GM12892 (cell line): ENCODE measurements at regions not wholly inside any gene's neighbourhood (a gene's known extent, or its start where the extent isn't known, plus 50 kb on each side); places are given as distances from the start of the nearest gene placed in this dataset.

Source experiments
- DNase-seq: peaks from one replicate; pipeline ENCODE4 v3.0.0; 2011; ENCODE audit not compliant: insufficient read length
- FAIRE-seq: peaks from 2 replicates; lab custom pipeline; 2011; peaks lifted over from hg19 to GRCh38; lab: Jason Lieb, UNC
- POLR2A ChIP-seq: IDR thresholded peaks from 2 replicates; pipeline ENCODE4 v1.6.1; 2011; ENCODE audit warnings: low read depth, low read length, control low read depth
- POLR2AphosphoS5 ChIP-seq: IDR thresholded peaks from 2 replicates; pipeline ENCODE4 v1.6.1; 2011; ENCODE audit warnings: low read depth, low read length, control low read depth
- TAF1 ChIP-seq: IDR thresholded peaks from 2 replicates; pipeline ENCODE4 v1.6.1; 2011; ENCODE audit warnings: low read depth, mild to moderate bottlenecking, control low read depth, low read length, borderline replicate concordance

GRCh38 chr4:66849596-66849995 lies 695.7 kb downstream of the CENPC start:
- TF ChIP-seq POLR2AphosphoS5, result no peak
- no peak for TF ChIP-seq POLR2A
- TF ChIP-seq TAF1, result no peak
- DNase-seq, result no peak
- FAIRE-seq, result no peak

- FAIRE-seq, result no peak
- no peak for TF ChIP-seq POLR2A
- TF ChIP-seq POLR2AphosphoS5, result no peak
- TF ChIP-seq TAF1, result no peak
- DNase-seq, result no peak
These were observed 702.6 kb downstream of the CENPC start for GRCh38 chr4:66842724-66843088.

- TF ChIP-seq POLR2A (no peak), TAF1 (no peak), POLR2AphosphoS5 (no peak)
- FAIRE-seq, result no peak
- no peak for DNase-seq
These were observed 703.1 kb downstream of the CENPC start for GRCh38 chr4:66842026-66842723.

GRCh38 chr4:66840178-66840577 lies 705.1 kb downstream of the CENPC start:
- TF ChIP-seq POLR2AphosphoS5, result no peak
- no peak for TF ChIP-seq POLR2A
- no peak for TF ChIP-seq TAF1
- no peak for FAIRE-seq
- DNase-seq, result no peak

- TF ChIP-seq POLR2A, result no peak
- TF ChIP-seq TAF1, result no peak
- no peak for TF ChIP-seq POLR2AphosphoS5
- no peak for DNase-seq
- no peak for FAIRE-seq
These were observed 707.9 kb downstream of the CENPC start for GRCh38 chr4:66837279-66837922.

- TF ChIP-seq POLR2AphosphoS5, result no peak
- TF ChIP-seq TAF1, result no peak
- no peak for TF ChIP-seq POLR2A
- no peak for FAIRE-seq
- DNase-seq, result no peak
These were observed 716.0 kb downstream of the CENPC start for GRCh38 chr4:66829310-66829709.

- no peak for DNase-seq
- no peak for FAIRE-seq
- TF ChIP-seq POLR2AphosphoS5 (no peak), POLR2A (no peak)
These were observed 724.6 kb downstream of the CENPC start for GRCh38 chr4:66820681-66821080.

GRCh38 chr4:66814277-66814676 lies 731.0 kb downstream of the CENPC start:
- FAIRE-seq (no peak), DNase-seq (no peak)

GRCh38 chr4:66805582-66805981 lies 739.7 kb downstream of the CENPC start:
- TF ChIP-seq TAF1, result no peak
- FAIRE-seq (no peak), DNase-seq (no peak)

More at GRCh38 chr4:66814277-66814676, 731.0 kb downstream of the CENPC start:
- no peak for TF ChIP-seq TAF1
- no peak for TF ChIP-seq POLR2A
- no peak for TF ChIP-seq POLR2AphosphoS5

GRCh38 chr4:66804979-66805378 lies 740.3 kb downstream of the CENPC start:
- DNase-seq (no peak), FAIRE-seq (no peak)
- TF ChIP-seq POLR2AphosphoS5, result no peak
- no peak for TF ChIP-seq TAF1
- TF ChIP-seq POLR2A, result no peak

- no peak for TF ChIP-seq POLR2A
- no peak for FAIRE-seq
- DNase-seq, result no peak
These were observed 747.7 kb downstream of the CENPC start for GRCh38 chr4:66797608-66798007.

- no peak for FAIRE-seq
These were observed 749.6 kb downstream of the CENPC start for GRCh38 chr4:66795724-66796123.

More at GRCh38 chr4:66795724-66796123, 749.6 kb downstream of the CENPC start:
- TF ChIP-seq TAF1 (no peak), POLR2A (no peak), POLR2AphosphoS5 (no peak)
- DNase-seq, result no peak
